ENCODE measurements at regions not wholly inside any gene's neighbourhood (a gene's known extent, or its start where the extent isn't known, plus 50 kb on each side); places are given as distances from the start of the nearest gene placed in this dataset.
"Not testable (repeated sequence)": the region's sequence is repeated elsewhere in the genome, so short reads cannot be mapped to it uniquely, and the experiment has no call there.

GRCh38 chr2:101609433-101609832 is 88.1 kb upstream of the MAP4K4 start:
- no peak for DNase-seq

GRCh38 chr2:101608408-101609310 is 88.8 kb upstream of the MAP4K4 start:
- no peak for DNase-seq

- peak; percentile 61 for DNase-seq
Observed at GRCh38 chr2:101597347-101597944, 100.1 kb upstream of the MAP4K4 start.

GRCh38 chr2:101596333-101596732 is 101.2 kb upstream of the MAP4K4 start:
- peak; percentile 17 for DNase-seq

GRCh38 chr2:101587251-101587650 is 110.3 kb upstream of the MAP4K4 start:
- no peak for DNase-seq

GRCh38 chr2:101583861-101584260 is 108.9 kb upstream of the RFX8 start:
- no peak for DNase-seq

GRCh38 chr2:101581675-101582299 is 106.9 kb upstream of the RFX8 start:
- DNase-seq: no peak

- no peak for DNase-seq
Observed at GRCh38 chr2:101580528-101580927, 105.6 kb upstream of the RFX8 start.

- no peak for DNase-seq
Observed at GRCh38 chr2:101578671-101579070, 103.8 kb upstream of the RFX8 start.

- not testable (repeated sequence) for DNase-seq
Observed at GRCh38 chr2:101578135-101578534, 103.2 kb upstream of the RFX8 start.

- no peak for DNase-seq
Observed at GRCh38 chr2:101577173-101577572, 102.3 kb upstream of the RFX8 start.

- DNase-seq: no peak
Observed at GRCh38 chr2:101574622-101575021, 99.7 kb upstream of the RFX8 start.

- no peak for DNase-seq
Observed at GRCh38 chr2:101571951-101572350, 97.0 kb upstream of the RFX8 start.

GRCh38 chr2:101569886-101570520 is 95.1 kb upstream of the RFX8 start:
- no peak for DNase-seq

GRCh38 chr2:101568969-101569368 is 94.1 kb upstream of the RFX8 start:
- DNase-seq: no peak

GRCh38 chr2:101566632-101567228 is 91.8 kb upstream of the RFX8 start:
- DNase-seq: no peak

GRCh38 chr2:101563849-101564248 is 88.9 kb upstream of the RFX8 start:
- no peak for DNase-seq

GRCh38 chr2:101560780-101561315 is 85.9 kb upstream of the RFX8 start:
- DNase-seq: no peak

GRCh38 chr2:101559551-101559950 is 84.6 kb upstream of the RFX8 start:
- DNase-seq: no peak

- DNase-seq: peak; percentile 12
Observed at GRCh38 chr2:101558740-101559525, 84.0 kb upstream of the RFX8 start.

- DNase-seq: no peak
Observed at GRCh38 chr2:101556033-101556459, 81.1 kb upstream of the RFX8 start.

Measured in fibroblast of skin of scalp (primary cell).